ENCODE measurements at regions not wholly inside any gene's neighbourhood (a gene's known extent, or its start where the extent isn't known, plus 50 kb on each side); places are given as distances from the start of the nearest gene placed in this dataset.
A peak's percentile ranks its signal among the peaks of the same experiment; 100 is the strongest.

DNA sequence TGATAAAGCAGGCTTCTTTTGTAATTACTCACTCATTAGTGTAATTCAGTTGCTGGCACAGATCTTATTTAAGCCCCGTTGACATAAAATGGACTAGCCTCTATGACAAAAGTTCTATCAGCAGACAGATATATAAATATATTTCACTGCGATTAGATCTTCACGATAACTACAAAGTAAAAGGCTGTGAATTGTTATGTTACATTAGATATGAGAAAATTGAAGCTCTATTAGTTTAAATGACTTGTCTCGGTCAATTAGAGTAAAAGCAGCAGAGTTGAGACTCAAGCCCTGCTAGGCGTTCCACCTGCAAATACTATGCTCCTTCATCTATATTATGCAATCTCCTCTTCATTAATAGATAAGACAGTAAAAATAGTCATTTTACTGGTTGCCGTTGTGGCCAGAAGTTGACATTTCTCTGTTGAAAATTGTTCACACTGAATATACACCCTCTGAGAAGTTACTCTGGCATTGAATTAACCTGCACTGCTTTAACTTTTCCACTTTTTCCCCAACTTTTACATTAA is 136.7 kb downstream of the DKK1 start:
- Histone ChIP-seq H3K56ac (ENCODE audit: extremely low read depth, insufficient read depth, low read length) (no peak overlapping the region), H3K23ac (ENCODE audit: low read depth, low read length) (no peak overlapping the region), H2BK20ac (ENCODE audit: low read depth, low read length) (no peak overlapping the region; the same call in 1 of the 2 replicates), H3K14ac (replicated peaks; ENCODE audit: low read depth, low read length) (no peak overlapping the region), H2BK15ac (ENCODE audit: low read depth, low read length) (peak overlapping the region; percentile 60; the same call in 1 of the 3 replicates), H3K18ac (ENCODE audit: low read depth, low read length) (peak overlapping the region; percentile 58; the same call in 1 of the 2 replicates), H2AFZ (replicated peaks; ENCODE audit: low read length, poor library complexity) (no peak overlapping the region), H2BK120ac (ENCODE audit: low read depth, low read length) (peak overlapping the region; percentile 87), H2AK5ac (ENCODE audit: low read depth, low read length) (no peak overlapping the region), H3K27me3 (ENCODE audit: control insufficient read depth, insufficient read depth, low read length) (no peaks in the 10 kb centered on the region), H4K8ac (ENCODE audit: low read depth in 2 of 2, low read length in 2 of 2) (peak overlapping the region in 1 of 2 experiments; percentile 64; a peak in 3 of 4 replicates), H3K4ac (ENCODE audit: low read depth, low read length) (peak overlapping the region; percentile 64; the same call in 1 of the 2 replicates), H3K27ac (ENCODE audit: insufficient read depth, low read length) (no peak overlapping the region), H3K9ac (ENCODE audit: low read depth, low read length) (no peak overlapping the region), H2AK9ac (replicated peaks; ENCODE audit: low read depth, low read length, poor library complexity) (no peak overlapping the region), H4K20me1 (ENCODE audit: insufficient read depth, low read length) (no peaks in the 10 kb centered on the region), H2BK5ac (ENCODE audit: low read depth, low read length, poor library complexity, severe bottlenecking) (peak overlapping the region; percentile 95), H3K4me3 (ENCODE audit: insufficient read depth, low read depth, low read length) (no peak overlapping the region), H4K5ac (ENCODE audit: low read depth, low read length) (no peak overlapping the region; the same call in 1 of the 2 replicates), H3K9me1 (ENCODE audit: insufficient read depth, low read length) (peaks cover 8% of the 10 kb centered on the region; the same call in 1 of the 2 replicates), H3K9me3 (ENCODE audit: control insufficient read depth, insufficient read depth, low read length) (no peaks in the 10 kb centered on the region), H3K4me2 (ENCODE audit: low read depth, low read length) (no peak overlapping the region), H3K36me3 (ENCODE audit: control insufficient read depth, insufficient read depth, low read length) (no peaks in the 10 kb centered on the region), H3K4me1 (ENCODE audit: control insufficient read depth, insufficient read depth, low read length) (peaks cover 20% of the 10 kb centered on the region), H3K79me1 (ENCODE audit: low read depth in 1 of 2, low read length in 2 of 2) (no peaks in the 10 kb centered on the region), H4K91ac (ENCODE audit: insufficient read depth, low read depth, low read length) (no peak overlapping the region)
- POLR2A ChIA-PET (ENCODE audit: unreplicated experiment) = no interaction called here
- dilution Hi-C loops (cut with HindIII; ENCODE audit: low sequenced_read_pairs, unreplicated experiment) (no loop called here), in situ Hi-C loops (cut with MboI; ENCODE audit: low sequenced_read_pairs) (no loop called here), intact Hi-C loops (cut with micrococcal nuclease) (loop anchor here (5.0 kb wide), 1 partner anchor 36 kb away; no protein-coding TSS in a partner anchor)
- DNase-seq (no peak), ATAC-seq (ENCODE audit: low read depth) (no peak)
- no TSS peak for BruUV-seq (replicated peaks)
- CTCF ChIA-PET = no interaction called here
- no CpG with 5 or more reads among the region's 6 CpGs for WGBS, 2 experiments (ENCODE audit: extremely low coverage in 2 of 2, insufficient read length in 1 of 2)
- TF ChIP-seq, protein P1, sequence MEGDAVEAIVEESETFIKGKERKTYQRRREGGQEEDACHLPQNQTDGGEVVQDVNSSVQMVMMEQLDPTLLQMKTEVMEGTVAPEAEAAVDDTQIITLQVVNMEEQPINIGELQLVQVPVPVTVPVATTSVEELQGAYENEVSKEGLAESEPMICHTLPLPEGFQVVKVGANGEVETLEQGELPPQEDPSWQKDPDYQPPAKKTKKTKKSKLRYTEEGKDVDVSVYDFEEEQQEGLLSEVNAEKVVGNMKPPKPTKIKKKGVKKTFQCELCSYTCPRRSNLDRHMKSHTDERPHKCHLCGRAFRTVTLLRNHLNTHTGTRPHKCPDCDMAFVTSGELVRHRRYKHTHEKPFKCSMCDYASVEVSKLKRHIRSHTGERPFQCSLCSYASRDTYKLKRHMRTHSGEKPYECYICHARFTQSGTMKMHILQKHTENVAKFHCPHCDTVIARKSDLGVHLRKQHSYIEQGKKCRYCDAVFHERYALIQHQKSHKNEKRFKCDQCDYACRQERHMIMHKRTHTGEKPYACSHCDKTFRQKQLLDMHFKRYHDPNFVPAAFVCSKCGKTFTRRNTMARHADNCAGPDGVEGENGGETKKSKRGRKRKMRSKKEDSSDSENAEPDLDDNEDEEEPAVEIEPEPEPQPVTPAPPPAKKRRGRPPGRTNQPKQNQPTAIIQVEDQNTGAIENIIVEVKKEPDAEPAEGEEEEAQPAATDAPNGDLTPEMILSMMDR (conservative IDR thresholded peaks at IDR 0.05; ENCODE audit: low read depth, low read length) = no peak
- TF ChIP-seq MAZ (IDR thresholded peaks at IDR 0.05; ENCODE audit: borderline replicate concordance, low read depth, low read length) (no peak), FOS (IDR thresholded peaks at IDR 0.05; ENCODE audit: low read depth, low read length) (no peak), MAFK (IDR thresholded peaks at IDR 0.05; ENCODE audit: low read depth, low read length) (no peak), CHD1 (IDR thresholded peaks at IDR 0.05; ENCODE audit: low read depth, low read length) (no peak), RFX5 (IDR thresholded peaks at IDR 0.05; ENCODE audit: low read depth, low read length) (no peak), BHLHE40 (IDR thresholded peaks at IDR 0.05; ENCODE audit: low read depth, low read length) (no peak), NFE2L2 (IDR thresholded peaks at IDR 0.05; ENCODE audit: low read depth, low read length) (no peak)
- TF ChIP-seq, protein P2, sequence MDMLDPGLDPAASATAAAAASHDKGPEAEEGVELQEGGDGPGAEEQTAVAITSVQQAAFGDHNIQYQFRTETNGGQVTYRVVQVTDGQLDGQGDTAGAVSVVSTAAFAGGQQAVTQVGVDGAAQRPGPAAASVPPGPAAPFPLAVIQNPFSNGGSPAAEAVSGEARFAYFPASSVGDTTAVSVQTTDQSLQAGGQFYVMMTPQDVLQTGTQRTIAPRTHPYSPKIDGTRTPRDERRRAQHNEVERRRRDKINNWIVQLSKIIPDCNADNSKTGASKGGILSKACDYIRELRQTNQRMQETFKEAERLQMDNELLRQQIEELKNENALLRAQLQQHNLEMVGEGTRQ (IDR thresholded peaks at IDR 0.05; ENCODE audit: low read depth, low read length) = no peak

All from IMR-90 (cell line).